K562 (cell line): ENCODE measurements at regions not wholly inside any gene's neighbourhood (a gene's known extent, or its start where the extent isn't known, plus 50 kb on each side); places are given as distances from the start of the nearest gene placed in this dataset.

Experiments
- CHCHD3 ChIP-seq: fragments of 250-450 bp; sonication (Bioruptor Pico); IDR thresholded peaks from 2 replicates; pipeline ENCODE4 v2.1.2; 2022; ENCODE audit warnings: mild to moderate bottlenecking
- CSDE1 ChIP-seq, 2 experiments: fragments of 450-650 bp; IDR thresholded peaks; 2 replicates each; pipeline ENCODE4 v1.6.1; 2016; ENCODE audit warnings: mild to moderate bottlenecking in 1 of 2
- HMG20B ChIP-seq: fragments of 250-450 bp; sonication (Bioruptor Pico); IDR thresholded peaks from 2 replicates; pipeline ENCODE4 v1.5.0; 2021; ENCODE audit warnings: mild to moderate bottlenecking
- HNRNPL ChIP-seq: fragments of 200-400 bp; formaldehyde crosslinking; IDR thresholded peaks from 2 replicates; pipeline ENCODE4 v1.6.1; 2017; ENCODE audit warnings: low read depth, mild to moderate bottlenecking, low read length
- HNRNPUL1 ChIP-seq: fragments of 200-400 bp; formaldehyde crosslinking; IDR thresholded peaks from 2 replicates; pipeline ENCODE4 v1.6.1; 2017; ENCODE audit warnings: low read length
- MAFF ChIP-seq: IDR thresholded peaks from 2 replicates; pipeline ENCODE4 v1.6.1; 2012; ENCODE audit warnings: low read length, improper control_type of control experiment
- MAFG ChIP-seq: fragments of 450-650 bp; conservative IDR thresholded peaks from 2 replicates; pipeline ENCODE4 v1.6.1; 2016; ENCODE audit warnings: missing genetic modification characterization, missing compliant biosample characterization
- SMAD4 ChIP-seq: fragments of 250-450 bp; sonication (Bioruptor Pico); conservative IDR thresholded peaks from 2 replicates; pipeline ENCODE4 v1.8.0; 2021; ENCODE audit warnings: inconsistent platforms, mild to moderate bottlenecking, moderate library complexity
- ZNF316 ChIP-seq: fragments of 450-650 bp; IDR thresholded peaks from 2 replicates; pipeline ENCODE4 v1.6.1; 2016
- ZNF318 ChIP-seq, 2 experiments: fragments of 450-650 bp; IDR thresholded peaks; 2 replicates each; pipeline ENCODE4 v1.6.1; 2016; ENCODE audit warnings: mild to moderate bottlenecking in 2 of 2, borderline replicate concordance in 1 of 2, low read depth in 1 of 2, moderate library complexity in 1 of 2

- TF ChIP-seq HNRNPUL1, result no peak
- no peak for TF ChIP-seq CHCHD3 (CRISPR knock-in tag)
- no peak for TF ChIP-seq CSDE1 (IDR thresholded peaks at IDR 0.05)
- no peak for TF ChIP-seq SMAD4 (CRISPR knock-in tag)
- TF ChIP-seq ZNF318 (IDR thresholded peaks at IDR 0.05; ENCODE audit: borderline replicate concordance in 1 of 2, low read depth in 1 of 2), result no peak
- TF ChIP-seq MAFG (tag), result 0 out of 2 replicates have a peak, but pooled peaks have one; percentile 11
- no peak for TF ChIP-seq HNRNPL
- TF ChIP-seq ZNF316, result peak; percentile 45
- TF ChIP-seq HMG20B (CRISPR knock-in tag), result no peak
- TF ChIP-seq MAFF, result peak; percentile 34; the same call in 1 of the 2 replicates
Observed at GRCh38 chr5:92560698-92561401, 1020.2 kb downstream of the NR2F1-AS1 start (continued).
